Activated naive CD4-positive, alpha-beta T cell treated with anti-CD3 and anti-CD28 coated beads, Interleukin-2, amount 50 U/mL, for 24 hours (primary cell): ENCODE measurements at regions not wholly inside any gene's neighbourhood (a gene's known extent, or its start where the extent isn't known, plus 50 kb on each side); places are given as distances from the start of the nearest gene placed in this dataset.

ENCODE experiments used
- H3K27ac Mint-ChIP-seq: one replicate; pipeline ENCODE4 v1.8.0; 2021; ENCODE audit warnings: mild to moderate bottlenecking, mixed read lengths
- H3K27me3 Mint-ChIP-seq: one replicate; pipeline ENCODE4 v1.8.0; 2021; ENCODE audit warnings: mixed read lengths
- H3K36me3 Mint-ChIP-seq: one replicate; pipeline ENCODE4 v1.8.0; 2021; ENCODE audit warnings: mixed read lengths
- H3K4me1 Mint-ChIP-seq: one replicate; pipeline ENCODE4 v1.8.0; 2021; ENCODE audit warnings: mixed read lengths
- H3K4me3 Mint-ChIP-seq: one replicate; pipeline ENCODE4 v1.8.0; 2021; ENCODE audit warnings: mild to moderate bottlenecking, mixed read lengths
- H3K9me3 Mint-ChIP-seq: one replicate; pipeline ENCODE4 v1.8.0; 2021; ENCODE audit warnings: mixed read lengths

GRCh38 chr1:234759888-234760287, 149.9 kb upstream of the IRF2BP2 start:
- no peak overlapping the region for H3K27ac Mint-ChIP-seq
- peaks cover 32% of the 10 kb centered on the region for H3K4me1 Mint-ChIP-seq
- no peaks in the 10 kb centered on the region for H3K9me3 Mint-ChIP-seq
- no peak overlapping the region for H3K4me3 Mint-ChIP-seq
- H3K27me3 Mint-ChIP-seq, result no peaks in the 10 kb centered on the region
- H3K36me3 Mint-ChIP-seq, result no peaks in the 10 kb centered on the region

- no peaks in the 10 kb centered on the region for H3K9me3 Mint-ChIP-seq
- H3K4me3 Mint-ChIP-seq, result no peak overlapping the region
- H3K27me3 Mint-ChIP-seq, result no peaks in the 10 kb centered on the region
- peak overlapping the region; percentile 46 for H3K27ac Mint-ChIP-seq
- H3K4me1 Mint-ChIP-seq, result peaks cover 32% of the 10 kb centered on the region
- no peaks in the 10 kb centered on the region for H3K36me3 Mint-ChIP-seq
Observed at GRCh38 chr1:234758851-234759250, 148.9 kb upstream of the IRF2BP2 start.

GRCh38 chr1:234756857-234757256, 146.9 kb upstream of the IRF2BP2 start:
- Mint-ChIP-seq H3K4me1 (peaks cover 32% of the 10 kb centered on the region), H3K27ac (no peak overlapping the region), H3K4me3 (no peak overlapping the region), H3K36me3 (no peaks in the 10 kb centered on the region), H3K27me3 (no peaks in the 10 kb centered on the region), H3K9me3 (no peaks in the 10 kb centered on the region)

GRCh38 chr1:234756066-234756774, 146.2 kb upstream of the IRF2BP2 start:
- Mint-ChIP-seq H3K27me3 (no peaks in the 10 kb centered on the region), H3K36me3 (no peaks in the 10 kb centered on the region), H3K4me3 (no peak overlapping the region), H3K9me3 (no peaks in the 10 kb centered on the region), H3K27ac (no peak overlapping the region), H3K4me1 (peaks cover 29% of the 10 kb centered on the region)

- Mint-ChIP-seq H3K27ac (no peak overlapping the region), H3K4me3 (no peak overlapping the region), H3K9me3 (no peaks in the 10 kb centered on the region), H3K36me3 (no peaks in the 10 kb centered on the region), H3K27me3 (no peaks in the 10 kb centered on the region), H3K4me1 (peaks cover 22% of the 10 kb centered on the region)
Observed at GRCh38 chr1:234755449-234755863, 145.5 kb upstream of the IRF2BP2 start.

- Mint-ChIP-seq H3K27ac (no peak overlapping the region), H3K36me3 (no peaks in the 10 kb centered on the region), H3K4me3 (no peak overlapping the region), H3K27me3 (no peaks in the 10 kb centered on the region), H3K4me1 (peaks cover 10% of the 10 kb centered on the region), H3K9me3 (no peaks in the 10 kb centered on the region)
Observed at GRCh38 chr1:234753979-234754378, 144.0 kb upstream of the IRF2BP2 start.

- Mint-ChIP-seq H3K4me3 (no peak overlapping the region), H3K9me3 (no peaks in the 10 kb centered on the region), H3K4me1 (peaks cover 7% of the 10 kb centered on the region), H3K27ac (no peak overlapping the region), H3K27me3 (no peaks in the 10 kb centered on the region), H3K36me3 (no peaks in the 10 kb centered on the region)
Observed at GRCh38 chr1:234752927-234753326, 142.9 kb upstream of the IRF2BP2 start.

GRCh38 chr1:234751678-234752077, 141.7 kb upstream of the IRF2BP2 start:
- H3K27ac Mint-ChIP-seq, result peak overlapping the region; percentile 59
- H3K36me3 Mint-ChIP-seq, result no peaks in the 10 kb centered on the region
- H3K4me3 Mint-ChIP-seq, result no peak overlapping the region
- H3K27me3 Mint-ChIP-seq, result no peaks in the 10 kb centered on the region
- H3K4me1 Mint-ChIP-seq, result peaks cover 2% of the 10 kb centered on the region
- no peaks in the 10 kb centered on the region for H3K9me3 Mint-ChIP-seq

- Mint-ChIP-seq H3K27ac (no peak overlapping the region), H3K4me3 (no peak overlapping the region), H3K4me1 (no peaks in the 10 kb centered on the region), H3K36me3 (no peaks in the 10 kb centered on the region), H3K9me3 (no peaks in the 10 kb centered on the region), H3K27me3 (no peaks in the 10 kb centered on the region)
Observed at GRCh38 chr1:234750922-234751627, 141.1 kb upstream of the IRF2BP2 start.

GRCh38 chr1:234748713-234749112, 138.7 kb upstream of the IRF2BP2 start:
- no peaks in the 10 kb centered on the region for H3K27me3 Mint-ChIP-seq

GRCh38 chr1:234748066-234748465, 138.1 kb upstream of the IRF2BP2 start:
- no peaks in the 10 kb centered on the region for H3K9me3 Mint-ChIP-seq
- no peaks in the 10 kb centered on the region for H3K36me3 Mint-ChIP-seq
- H3K27ac Mint-ChIP-seq, result no peak overlapping the region
- no peak overlapping the region for H3K4me3 Mint-ChIP-seq
- H3K27me3 Mint-ChIP-seq, result no peaks in the 10 kb centered on the region
- no peaks in the 10 kb centered on the region for H3K4me1 Mint-ChIP-seq

More at GRCh38 chr1:234748713-234749112, 138.7 kb upstream of the IRF2BP2 start:
- Mint-ChIP-seq H3K9me3 (no peaks in the 10 kb centered on the region), H3K27ac (no peak overlapping the region), H3K36me3 (no peaks in the 10 kb centered on the region), H3K4me3 (no peak overlapping the region), H3K4me1 (no peaks in the 10 kb centered on the region)

GRCh38 chr1:234746798-234747196, 136.8 kb upstream of the IRF2BP2 start:
- Mint-ChIP-seq H3K36me3 (no peaks in the 10 kb centered on the region), H3K4me3 (no peak overlapping the region), H3K27ac (no peak overlapping the region), H3K27me3 (no peaks in the 10 kb centered on the region), H3K9me3 (no peaks in the 10 kb centered on the region), H3K4me1 (no peaks in the 10 kb centered on the region)

GRCh38 chr1:234745844-234746797, 136.1 kb upstream of the IRF2BP2 start:
- no peaks in the 10 kb centered on the region for H3K27me3 Mint-ChIP-seq
- no peaks in the 10 kb centered on the region for H3K4me1 Mint-ChIP-seq
- no peak overlapping the region for H3K27ac Mint-ChIP-seq
- H3K9me3 Mint-ChIP-seq, result no peaks in the 10 kb centered on the region
- no peaks in the 10 kb centered on the region for H3K36me3 Mint-ChIP-seq
- no peak overlapping the region for H3K4me3 Mint-ChIP-seq

GRCh38 chr1:234745276-234745675, 135.3 kb upstream of the IRF2BP2 start:
- H3K9me3 Mint-ChIP-seq, result no peaks in the 10 kb centered on the region
- H3K27me3 Mint-ChIP-seq, result no peaks in the 10 kb centered on the region
- H3K4me1 Mint-ChIP-seq, result no peaks in the 10 kb centered on the region
- H3K27ac Mint-ChIP-seq, result no peak overlapping the region
- no peaks in the 10 kb centered on the region for H3K36me3 Mint-ChIP-seq
- H3K4me3 Mint-ChIP-seq, result no peak overlapping the region

- H3K4me3 Mint-ChIP-seq, result no peak overlapping the region
Observed at GRCh38 chr1:234743791-234744611, 134.0 kb upstream of the IRF2BP2 start.

More at GRCh38 chr1:234743791-234744611, 134.0 kb upstream of the IRF2BP2 start:
- no peaks in the 10 kb centered on the region for H3K9me3 Mint-ChIP-seq
- no peak overlapping the region for H3K27ac Mint-ChIP-seq
- no peaks in the 10 kb centered on the region for H3K4me1 Mint-ChIP-seq
- no peaks in the 10 kb centered on the region for H3K27me3 Mint-ChIP-seq
- H3K36me3 Mint-ChIP-seq, result no peaks in the 10 kb centered on the region
